UCSD-AML1 (cell line): ENCODE measurements at regions not wholly inside any gene's neighbourhood (a gene's known extent, or its start where the extent isn't known, plus 50 kb on each side); places are given as distances from the start of the nearest gene placed in this dataset.

ENCODE experiments used
- DNase-seq: peaks from one replicate; lab custom pipeline; 2025; ENCODE audit not compliant: unreplicated experiment; lab: John Stamatoyannopoulos, UW

DNA sequence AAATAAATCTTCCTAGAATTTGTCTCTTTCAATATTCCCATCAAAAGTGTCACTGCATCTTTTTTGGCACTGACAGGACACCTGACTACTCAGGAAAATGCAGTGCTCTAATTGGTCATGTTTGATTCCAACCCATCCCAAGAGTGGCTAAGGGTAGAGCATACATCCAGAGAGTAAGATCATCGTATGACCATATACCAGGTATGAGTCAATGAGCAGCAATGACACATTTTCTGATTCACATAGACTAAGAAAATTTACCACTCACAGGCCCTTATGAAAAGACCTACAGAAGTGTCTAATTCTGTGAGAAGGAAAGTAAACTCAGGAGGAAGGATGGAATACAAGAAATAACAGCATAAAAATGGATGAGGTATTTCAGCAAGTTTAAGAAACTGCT, 434.2 kb downstream of the ZIC1 start:
- DNase-seq: no peak

GRCh38 chr3:147846293-147846692, 437.1 kb downstream of the ZIC1 start:
- no peak for DNase-seq

- no peak for DNase-seq
Measured at GRCh38 chr3:147846854-147847478, 437.8 kb downstream of the ZIC1 start.

DNA sequence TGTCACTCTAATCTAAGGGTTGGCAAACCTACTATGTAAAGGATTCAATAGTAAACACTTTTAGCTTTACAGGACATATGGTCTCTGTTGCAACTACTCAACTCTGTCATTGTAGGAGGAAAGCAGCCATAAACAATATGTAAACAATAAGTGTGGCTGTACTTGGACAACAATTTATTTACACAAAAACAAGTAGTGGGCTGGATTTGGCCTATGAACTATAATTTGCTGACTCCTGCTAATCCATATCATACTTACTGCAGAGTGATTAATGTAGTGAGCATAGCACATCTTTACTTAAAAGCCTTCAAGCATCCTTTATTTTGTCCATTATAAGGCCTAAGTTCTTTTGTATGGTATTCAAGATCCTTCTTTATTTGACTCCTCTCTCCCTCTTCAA, 441.9 kb downstream of the ZIC1 start:
- DNase-seq: no peak

DNA sequence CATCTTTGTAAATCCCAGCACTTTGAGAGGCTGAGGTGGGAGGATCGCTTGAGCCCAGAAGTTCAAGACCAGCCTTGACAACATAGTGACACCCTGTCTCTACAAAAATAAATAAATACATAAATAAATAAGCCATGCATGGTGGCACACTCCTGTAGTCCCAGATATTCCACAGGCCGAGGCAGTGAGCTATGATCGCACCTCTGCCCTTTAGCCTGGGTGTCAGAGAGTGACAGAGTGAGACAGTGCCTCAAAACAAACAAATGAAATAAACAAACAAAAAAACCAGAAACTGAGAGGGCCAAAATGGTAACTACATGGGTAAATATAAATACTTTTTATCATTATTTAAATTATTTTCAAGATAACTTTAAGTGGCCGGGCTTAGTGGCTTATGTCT, 445.4 kb downstream of the ZIC1 start:
- DNase-seq: no peak

DNA sequence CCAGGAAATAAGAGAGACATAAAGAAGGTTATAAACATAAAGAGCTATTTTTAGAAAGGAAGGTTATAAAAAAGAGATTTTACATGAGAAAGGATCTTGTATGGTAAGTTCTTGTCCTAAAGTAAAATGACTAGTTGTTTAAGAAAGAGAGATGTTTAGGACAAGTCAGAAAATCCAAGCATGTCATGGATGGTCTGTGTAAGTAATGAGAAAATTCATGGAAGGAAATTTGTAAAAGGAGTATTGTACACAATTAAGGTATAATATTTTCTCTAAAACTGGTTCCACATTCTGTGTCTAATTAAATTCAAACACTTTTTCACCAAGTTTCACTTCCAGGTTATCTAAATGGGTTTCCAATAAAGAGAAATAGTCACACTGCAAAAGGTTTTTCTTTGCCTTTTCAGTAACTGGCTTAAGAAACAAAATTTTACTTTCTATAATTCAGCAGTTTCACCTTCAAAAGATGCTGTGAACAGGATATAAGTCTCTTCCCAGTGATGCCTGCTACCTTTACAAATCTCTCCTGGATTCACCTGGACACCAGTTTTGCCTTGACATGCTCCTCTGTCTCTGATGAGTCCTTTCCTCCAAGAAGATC, 455.7 kb downstream of the ZIC1 start:
- DNase-seq: no peak

DNA sequence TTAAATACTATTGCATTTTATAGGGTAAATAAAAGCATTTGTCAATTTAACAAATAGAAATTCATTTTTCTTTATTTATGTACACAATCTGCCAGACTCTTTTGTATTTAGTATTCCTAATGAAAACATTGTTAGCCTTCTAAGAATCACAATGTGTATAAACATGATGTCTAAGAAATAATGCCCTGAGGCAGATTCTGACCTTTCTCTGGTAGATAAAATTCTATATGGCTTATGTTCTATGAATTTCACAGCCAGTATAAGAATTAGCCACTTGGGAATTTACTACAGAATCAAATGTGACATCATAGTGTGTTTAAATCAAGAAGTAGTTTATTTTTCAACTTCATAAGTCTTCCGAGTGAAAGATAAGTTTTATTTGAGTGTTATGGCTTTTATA, 457.4 kb downstream of the ZIC1 start:
- no peak for DNase-seq

- no peak for DNase-seq
Measured at GRCh38 chr3:147872568-147872967, 463.4 kb downstream of the ZIC1 start.

- DNase-seq: no peak
Measured at GRCh38 chr3:147875498-147875897, 466.3 kb downstream of the ZIC1 start.

- no peak for DNase-seq
Measured at GRCh38 chr3:147881933-147882332, 472.8 kb downstream of the ZIC1 start.

DNA sequence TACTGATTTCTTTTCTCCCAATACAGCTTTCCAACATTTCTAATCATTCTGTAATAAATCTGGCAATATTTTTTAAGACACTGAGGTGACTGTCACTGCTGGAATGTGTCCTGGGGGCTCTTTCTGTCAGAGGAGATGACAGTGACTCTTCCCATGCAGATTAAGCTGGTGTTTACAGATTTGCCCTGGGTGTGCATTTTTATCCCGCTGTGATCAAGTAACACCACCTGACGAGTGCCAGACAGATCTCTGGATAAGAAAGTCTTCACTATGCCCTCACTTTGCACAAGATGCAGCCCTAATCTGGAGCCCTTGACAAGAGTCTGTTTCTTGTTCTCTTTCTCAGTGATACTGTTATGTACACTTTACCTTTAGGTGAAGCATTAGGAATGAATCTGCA, 477.7 kb downstream of the ZIC1 start:
- DNase-seq: no peak

GRCh38 chr3:147887797-147888196, 478.6 kb downstream of the ZIC1 start:
- DNase-seq: no peak

DNA sequence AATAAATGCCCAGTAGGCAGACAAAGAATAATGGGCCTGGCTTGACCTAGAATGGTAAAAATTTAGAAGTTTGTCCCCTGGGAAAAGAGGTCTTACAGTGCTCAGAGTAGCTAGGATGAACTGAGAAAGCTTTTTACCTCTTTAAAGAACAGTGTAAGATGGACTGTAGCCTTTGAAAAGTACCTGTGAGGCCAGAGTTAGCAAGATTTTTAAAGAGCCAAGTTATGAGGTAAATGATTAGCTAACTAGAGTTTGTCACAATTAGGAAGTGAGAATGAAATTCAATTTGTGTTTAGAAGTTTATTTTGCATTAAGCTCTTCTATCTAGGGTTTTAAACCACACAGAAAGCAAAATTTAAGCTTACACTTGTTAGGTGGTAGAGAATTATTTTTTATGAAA, 480.9 kb downstream of the ZIC1 start:
- no peak for DNase-seq

DNA sequence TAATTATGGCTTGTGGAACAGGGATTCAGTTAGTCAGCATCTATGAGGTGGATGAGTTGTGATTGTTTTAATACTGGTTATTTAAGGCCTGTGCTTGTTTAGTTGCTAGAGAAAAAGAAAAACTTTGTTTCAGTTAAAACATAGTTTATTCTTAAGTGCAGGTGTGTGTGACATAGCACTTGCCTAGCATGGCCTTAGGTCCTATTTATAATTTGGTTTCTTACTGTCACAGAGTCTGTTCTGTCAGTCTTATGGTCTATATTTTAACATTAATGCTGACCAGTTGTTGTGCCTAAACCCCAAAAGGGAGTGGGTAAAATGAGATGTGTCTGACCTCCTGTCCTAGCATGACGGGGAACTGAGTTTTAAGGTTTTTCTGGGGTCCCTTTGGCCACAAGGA, 486.3 kb downstream of the ZIC1 start:
- no peak for DNase-seq

DNA sequence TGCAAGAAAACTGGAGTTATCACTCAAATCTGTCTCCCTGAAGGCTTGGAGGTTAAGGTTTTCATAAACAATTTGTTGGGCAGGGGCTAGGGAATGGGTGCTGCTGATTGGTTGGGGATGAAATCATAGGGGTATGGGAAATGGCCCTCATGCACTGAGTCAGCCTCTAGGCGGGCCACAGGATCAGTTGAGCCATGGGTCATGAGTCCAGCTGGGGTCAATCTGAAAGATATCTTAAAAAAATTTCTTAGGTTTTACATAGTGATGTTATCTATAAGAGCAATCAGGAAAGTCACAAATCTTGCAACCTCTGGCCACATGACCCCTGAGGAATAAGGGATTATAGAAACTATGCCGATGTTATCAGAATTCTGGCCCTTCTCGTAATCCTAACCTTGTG, 491.7 kb downstream of the ZIC1 start:
- no peak for DNase-seq

GRCh38 chr3:147903026-147903425, 493.9 kb downstream of the ZIC1 start:
- no peak for DNase-seq

DNA sequence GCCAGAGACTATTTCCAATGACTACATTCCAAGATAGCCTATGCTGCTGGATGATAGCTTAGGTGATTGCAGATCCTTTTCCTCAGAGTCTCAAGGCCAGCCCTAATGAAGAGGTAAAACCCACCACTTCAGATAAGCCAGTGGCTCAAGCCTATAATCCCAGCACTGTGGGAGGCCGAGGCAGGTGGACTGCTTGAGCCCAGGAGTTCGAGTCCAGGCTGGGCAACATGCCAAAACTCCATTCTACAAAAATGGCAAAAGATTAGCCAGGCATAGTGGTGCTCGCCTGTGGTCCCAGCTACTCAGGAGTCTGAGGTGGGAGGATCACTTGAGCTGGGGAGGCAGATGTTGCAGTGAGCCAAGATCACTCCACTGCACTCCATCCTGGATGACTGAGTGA, 495.3 kb downstream of the ZIC1 start:
- DNase-seq: no peak

- no peak for DNase-seq
Measured at GRCh38 chr3:147906285-147906684, 497.1 kb downstream of the ZIC1 start.

DNA sequence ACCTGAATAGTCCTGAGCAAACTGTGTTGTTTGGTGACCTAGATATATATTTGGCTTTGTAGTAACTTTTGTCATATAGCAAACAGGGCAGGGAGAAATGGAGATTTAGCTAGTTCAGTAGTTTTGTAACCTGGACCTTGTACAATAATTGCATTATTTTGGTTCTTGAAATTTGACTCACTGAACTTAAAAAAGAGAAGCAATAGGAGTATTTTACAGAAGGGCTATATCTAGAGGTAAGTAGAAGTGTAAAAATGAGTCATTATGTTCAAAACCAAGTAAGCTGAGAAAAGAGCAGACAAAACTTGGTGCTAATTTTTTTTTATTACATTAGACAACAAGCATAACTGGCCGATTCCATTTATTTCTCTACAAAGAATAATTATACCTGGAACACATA, 505.4 kb downstream of the ZIC1 start:
- no peak for DNase-seq

DNA sequence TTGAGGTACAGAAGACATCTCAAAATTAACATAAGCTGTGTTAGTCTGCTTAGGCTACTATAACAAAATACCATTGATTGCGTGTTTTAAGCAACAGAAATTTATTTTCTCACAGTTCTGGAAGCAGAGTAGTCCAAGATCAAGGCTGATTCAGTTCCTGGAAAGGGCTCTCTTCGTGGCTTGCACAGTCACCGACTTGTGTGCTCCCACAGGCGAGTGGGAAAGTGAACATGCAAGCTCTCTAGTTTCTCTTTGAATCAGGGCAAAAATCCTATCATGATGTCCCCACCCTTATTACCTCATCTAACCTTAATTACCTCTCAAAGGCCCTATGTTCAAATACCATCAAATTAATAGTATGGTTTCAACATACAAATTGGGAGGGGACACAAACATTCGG, 505.9 kb downstream of the ZIC1 start:
- no peak for DNase-seq

DNA sequence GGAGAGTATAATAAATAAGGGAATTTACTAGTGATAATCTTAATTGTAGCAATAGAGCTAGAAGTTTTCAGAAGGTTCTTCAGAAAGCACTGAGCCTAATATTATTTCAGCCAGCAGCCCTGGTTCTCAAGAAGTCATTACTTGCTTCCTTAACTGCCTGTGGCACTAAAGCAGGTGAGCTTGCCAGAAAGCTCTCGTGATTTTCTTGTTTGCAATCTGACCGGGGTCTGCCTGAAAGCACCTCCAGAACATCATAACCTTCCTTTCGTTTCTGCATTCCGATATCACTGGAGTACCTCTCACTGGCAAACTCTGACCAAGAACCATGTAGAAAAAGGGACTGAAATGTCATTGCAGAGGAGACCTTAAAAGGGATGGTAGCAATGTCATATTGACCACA, 510.3 kb downstream of the ZIC1 start:
- DNase-seq: no peak

DNA sequence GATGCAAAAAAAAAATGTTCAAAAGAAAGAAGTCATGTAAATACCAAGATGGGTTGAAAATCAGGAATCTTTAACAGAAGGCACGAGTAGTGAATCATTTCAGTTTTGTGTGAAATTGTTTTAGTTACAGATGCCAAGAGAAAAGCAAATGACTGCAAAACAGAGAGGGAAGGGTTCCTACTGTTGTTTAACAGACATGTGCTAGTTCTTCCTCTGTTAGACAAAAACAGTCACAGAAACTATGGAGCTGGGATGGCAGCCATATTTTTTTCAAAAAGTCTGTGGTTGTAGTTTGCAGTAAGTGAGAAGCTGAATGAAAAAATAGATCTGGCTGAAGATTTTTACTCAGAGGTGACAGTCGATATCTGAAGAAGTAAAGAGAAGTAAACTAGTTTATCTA, 511.9 kb downstream of the ZIC1 start:
- no peak for DNase-seq

DNA sequence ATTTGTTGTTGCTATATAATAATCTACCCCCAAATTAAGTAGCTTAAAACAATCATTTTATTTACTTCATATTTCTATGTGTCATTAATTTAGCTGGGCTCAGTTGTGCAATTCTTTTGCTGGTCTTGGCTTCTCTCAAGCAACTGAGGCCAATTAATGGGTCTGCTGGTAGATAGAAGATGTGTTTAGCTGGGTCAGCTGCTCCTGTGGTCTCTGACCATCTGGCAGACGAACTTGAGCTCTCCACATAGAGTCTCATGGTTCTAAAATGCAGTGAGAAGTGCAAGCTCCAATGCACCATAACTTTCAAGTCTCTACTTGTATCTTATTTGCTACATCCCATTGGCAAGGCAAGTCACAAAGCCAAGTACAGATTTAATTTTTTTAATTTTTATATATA, 515.6 kb downstream of the ZIC1 start:
- no peak for DNase-seq
